ENCODE measurements at regions not wholly inside any gene's neighbourhood (a gene's known extent, or its start where the extent isn't known, plus 50 kb on each side); places are given as distances from the start of the nearest gene placed in this dataset.

DNA sequence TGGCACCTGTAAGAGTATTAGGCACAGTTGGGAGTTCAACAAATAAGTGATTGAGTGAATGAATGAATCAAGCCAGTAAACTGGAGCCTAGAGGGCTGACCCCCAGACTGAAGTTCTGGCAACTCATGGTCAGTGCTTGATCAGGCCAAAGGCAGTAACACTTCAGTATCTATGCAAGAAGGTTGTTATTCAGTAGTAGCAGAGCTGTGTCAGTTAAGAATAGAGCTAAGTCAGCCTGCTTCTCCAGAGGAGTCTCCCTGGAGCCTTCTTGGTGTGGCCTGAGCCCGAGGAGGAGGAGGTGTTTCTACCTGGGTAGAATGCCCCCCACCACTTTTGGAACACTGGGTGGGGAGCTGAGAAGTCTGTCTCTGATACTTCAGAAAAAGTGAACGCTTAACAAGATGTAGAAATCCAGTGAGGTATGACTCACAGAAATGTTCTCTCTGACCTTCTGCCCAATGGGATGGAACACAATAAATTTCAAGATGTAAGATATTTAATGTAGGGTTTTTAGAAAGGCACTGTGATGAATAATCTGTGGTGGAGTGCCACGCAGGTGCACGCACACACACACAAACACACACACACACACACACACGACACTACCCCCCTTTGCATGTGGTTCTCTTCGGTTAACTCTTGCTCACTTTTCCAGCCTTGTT lies 219.9 kb downstream of the HIPK3 start:
- no peak for DNase-seq (ENCODE audit: low read depth in 2 of 3, low spot score in 2 of 3)

DNA sequence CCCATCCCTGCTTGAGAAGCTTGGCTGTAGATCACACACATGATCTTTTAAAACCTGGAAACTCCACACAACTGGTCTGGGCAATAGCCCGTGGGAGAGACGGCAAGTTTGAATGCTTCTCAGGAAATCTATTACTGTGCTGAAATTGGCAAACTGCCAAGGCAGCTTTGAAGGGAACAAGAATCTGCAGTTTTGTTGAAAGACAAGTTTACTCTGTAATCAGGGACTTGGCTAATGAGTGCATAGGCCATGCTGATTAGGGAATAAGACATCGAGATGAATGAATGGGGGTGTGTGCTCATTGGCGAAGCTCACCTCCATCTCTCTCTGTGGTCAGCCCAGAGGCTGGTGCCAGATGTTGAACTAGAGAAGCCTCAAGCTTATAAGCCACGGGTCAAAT lies 218.8 kb downstream of the HIPK3 start:
- peak in 1 of 3 donors; percentile 9 for DNase-seq (ENCODE audit: low read depth in 2 of 3, low spot score in 2 of 3)

DNA sequence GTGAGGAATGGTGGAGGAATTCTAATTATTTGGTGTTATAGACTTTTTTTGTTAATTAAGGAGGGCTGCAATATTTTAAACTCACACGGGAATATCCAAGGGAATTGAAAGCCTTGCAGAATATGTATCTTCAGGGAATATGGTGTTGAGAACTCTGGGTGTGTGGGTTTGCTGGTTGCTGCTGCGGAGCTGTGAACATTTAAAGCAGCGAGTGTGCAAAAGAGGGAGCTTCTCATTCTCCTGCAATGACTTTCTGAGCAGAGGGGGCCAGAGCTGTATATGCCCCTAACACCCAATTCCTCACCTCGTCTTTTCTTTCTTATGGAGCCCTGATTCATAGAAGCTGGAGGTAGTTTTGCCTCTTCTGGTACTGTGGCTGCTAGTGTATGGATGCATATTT lies 217.7 kb downstream of the HIPK3 start:
- no peak for DNase-seq (ENCODE audit: low read depth in 2 of 3, low spot score in 2 of 3)

DNA sequence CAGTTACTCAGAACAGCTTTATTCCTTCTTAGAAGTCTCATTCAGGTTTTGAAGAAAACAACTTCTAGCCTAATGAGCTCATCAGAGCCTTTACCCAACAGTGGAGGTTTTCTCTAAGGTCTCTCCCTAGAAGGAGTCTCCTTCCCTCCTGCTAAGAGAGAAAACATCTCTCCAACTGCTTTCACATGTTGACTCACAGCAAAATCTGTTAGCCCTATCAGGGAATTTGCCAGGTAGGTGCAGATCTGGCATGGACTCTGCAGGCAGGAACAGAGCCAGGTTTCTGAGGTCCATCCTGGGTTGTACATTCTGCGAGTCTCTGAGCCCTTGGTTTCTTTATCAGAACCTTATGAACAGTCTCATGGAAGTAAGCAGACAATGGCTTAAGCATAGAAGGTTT lies 214.4 kb downstream of the HIPK3 start:
- DNase-seq (ENCODE audit: low read depth in 2 of 3, low spot score in 2 of 3), result no peak

DNA sequence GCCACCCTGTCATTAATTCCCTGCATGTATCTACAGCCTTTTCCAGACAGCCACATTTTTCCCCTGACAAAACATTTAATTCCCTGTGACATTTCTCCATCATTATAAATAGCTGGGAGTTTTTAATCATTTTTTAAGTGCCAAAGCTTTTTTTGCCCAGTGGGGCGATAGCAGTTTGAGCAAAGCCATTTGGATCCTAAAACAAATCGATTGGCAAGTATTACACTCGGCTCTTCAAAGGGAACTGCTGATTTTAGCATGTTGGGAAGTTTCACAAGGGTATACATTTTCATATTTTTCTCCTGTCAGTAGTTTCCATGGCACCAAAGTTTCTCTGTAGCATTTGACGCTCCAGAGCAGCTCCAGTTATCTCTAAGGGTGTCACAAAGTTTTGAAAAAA lies 210.8 kb downstream of the HIPK3 start:
- no peak for DNase-seq (ENCODE audit: low read depth in 2 of 3, low spot score in 2 of 3)

DNA sequence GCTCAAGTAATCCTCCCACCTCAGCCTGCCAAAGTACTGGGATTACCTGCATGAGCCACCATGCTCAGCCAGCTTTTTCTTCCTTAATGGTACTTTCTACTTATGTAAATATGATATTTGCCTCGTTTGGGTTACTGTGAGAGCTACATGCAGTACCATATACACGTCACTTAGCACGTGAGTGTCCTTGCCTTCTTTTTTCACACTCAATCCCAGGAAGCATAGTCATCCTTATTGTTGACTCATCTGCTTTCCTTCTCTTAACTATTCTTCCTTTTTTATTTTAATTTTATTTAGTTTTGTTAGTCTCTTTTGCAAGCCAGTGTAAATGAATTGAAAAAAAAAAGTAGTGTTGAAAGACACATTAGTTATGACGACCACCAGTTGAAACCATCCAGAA lies 205.9 kb downstream of the HIPK3 start:
- DNase-seq (ENCODE audit: low read depth in 2 of 3, low spot score in 2 of 3), result no peak

DNA sequence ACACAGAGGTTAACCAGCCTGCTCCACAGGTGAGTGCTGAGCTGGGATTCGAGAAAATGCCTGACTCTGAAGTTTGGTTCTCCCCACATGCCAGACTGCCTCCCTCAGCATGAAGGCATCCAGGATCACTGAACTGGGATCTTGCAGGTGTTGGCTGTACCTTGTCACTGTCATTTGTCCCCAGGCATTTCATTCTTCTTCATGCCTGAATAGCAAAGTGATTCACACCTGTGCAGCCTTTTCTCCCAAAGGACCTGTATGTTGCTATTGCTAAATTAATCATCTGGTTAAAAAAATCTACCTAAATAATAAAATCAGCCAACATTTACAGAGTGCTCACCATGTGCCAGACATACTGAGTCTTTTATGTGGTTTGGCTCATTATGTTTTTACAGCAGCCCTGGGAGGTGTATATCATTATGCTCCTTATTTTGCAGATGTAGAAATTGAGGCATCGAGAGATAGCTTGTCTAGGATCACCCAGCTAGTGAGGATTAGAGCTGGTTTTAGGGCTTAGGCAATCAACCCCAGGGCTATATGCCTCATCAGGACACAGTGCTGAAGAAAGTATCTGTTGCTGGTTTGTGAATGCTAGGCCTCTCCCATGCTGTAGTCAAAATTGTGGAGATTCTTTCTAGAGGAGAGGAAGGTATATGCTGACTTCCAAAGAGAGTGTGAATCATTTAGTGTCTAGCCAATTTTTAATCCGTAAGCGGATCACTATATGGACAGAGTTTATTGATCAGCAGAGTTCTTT lies 204.4 kb downstream of the HIPK3 start:
- no peak for DNase-seq (ENCODE audit: low read depth in 2 of 3, low spot score in 2 of 3)

DNA sequence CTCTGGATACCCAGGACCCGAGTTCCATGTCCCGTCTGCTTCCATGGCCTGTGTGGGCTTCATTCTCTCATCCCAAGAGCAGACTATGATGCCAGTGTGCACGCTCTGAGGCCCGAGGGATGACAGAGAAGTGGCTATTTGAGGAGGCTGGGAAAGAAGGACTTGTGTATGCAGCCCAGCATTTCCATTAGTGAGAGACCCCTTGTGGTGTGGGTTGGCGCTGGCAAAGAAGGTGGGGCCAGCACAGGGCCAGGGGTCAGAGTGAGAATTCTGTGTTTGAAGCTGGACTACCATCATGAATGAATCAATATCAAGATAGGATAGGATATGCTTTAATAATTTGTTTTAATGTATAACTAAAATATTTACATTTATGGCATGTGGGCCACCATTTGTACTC lies 200.8 kb downstream of the HIPK3 start:
- DNase-seq (ENCODE audit: low read depth in 2 of 3, low spot score in 2 of 3), result no peak

DNA sequence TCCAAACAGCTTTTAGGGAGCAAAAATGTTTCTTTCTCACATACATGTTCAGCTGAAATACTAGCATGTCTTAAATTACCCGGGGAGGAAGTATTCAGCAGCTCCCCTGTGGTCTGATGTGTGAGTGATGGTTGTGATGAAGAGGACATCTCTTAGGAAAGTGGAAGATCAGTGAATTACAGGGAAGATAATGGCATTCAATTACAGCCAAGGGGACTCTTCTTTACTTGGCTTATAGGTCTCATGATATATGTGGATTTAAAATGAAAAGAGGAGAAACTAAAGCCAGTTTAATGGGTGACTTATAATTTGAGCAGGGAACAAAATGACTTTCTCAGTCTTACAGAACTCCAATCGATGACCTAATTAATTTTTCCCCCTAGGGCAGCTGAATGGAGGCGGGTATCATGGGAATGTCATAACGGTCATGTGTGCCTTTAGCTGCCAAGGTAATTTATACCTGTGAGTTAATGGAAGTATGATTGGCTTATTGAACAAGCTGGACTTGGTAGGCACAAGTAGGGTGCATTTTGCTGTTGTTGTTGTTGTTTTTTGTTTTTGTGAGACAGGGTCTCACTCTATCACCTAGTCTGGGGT lies 198.8 kb downstream of the HIPK3 start:
- DNase-seq (ENCODE audit: low read depth in 2 of 3, low spot score in 2 of 3), result no peak

DNA sequence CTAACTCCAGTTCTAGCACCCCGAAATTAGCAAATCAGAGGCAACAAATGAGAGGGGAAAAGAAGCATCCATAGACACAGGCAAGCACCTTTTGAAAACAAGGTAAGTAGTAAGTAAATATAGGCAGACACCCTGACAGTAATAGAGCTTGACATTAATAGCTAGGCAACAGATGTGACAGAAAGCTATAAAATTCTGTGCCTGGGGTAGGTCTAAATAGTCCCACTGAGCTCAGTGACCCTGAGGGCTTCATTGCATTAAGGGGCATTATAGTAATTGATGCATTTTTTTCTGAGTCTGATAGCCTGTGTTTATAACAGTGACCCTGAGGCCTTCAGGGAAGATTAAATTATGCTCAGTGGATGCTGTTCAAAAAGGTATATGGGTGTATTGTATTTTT lies 197.1 kb downstream of the HIPK3 start:
- DNase-seq (ENCODE audit: low read depth in 2 of 3, low spot score in 2 of 3), result no peak

DNA sequence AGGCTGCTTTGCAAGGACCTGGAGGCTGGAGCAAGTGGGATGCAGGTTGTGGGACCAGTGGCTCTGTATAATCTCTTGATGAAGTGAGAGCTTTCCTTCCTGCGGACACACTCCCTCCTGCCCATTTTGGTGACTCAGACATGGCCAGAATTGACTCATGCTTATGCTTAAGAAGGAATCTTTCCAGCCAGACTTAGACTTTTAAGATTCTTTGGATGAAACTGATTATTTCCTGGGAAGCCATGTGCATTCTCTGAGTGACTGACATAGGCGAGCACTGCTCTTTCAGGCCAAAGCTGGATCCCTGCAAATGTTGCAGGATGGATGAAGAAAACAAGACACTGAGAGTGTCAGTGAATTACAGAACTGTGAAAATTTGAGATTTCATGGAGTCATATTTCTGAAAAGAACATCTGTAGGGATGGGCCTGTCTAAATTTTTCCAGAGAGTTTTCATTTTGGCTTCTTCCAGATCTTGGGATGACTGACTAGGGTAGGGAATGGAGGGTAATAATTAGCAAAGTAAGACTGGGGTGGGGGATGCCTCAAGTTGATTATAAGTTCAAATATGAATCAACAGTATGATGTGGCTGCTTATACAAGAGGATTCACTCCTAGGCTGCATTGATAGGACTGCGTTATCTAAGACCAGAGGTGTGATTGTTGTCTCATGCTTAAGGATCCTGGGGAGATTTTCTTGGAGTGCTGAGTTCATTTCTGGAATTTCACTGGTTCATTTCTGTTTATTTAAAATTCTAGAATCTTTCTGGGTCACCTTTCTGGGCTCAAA lies 195.8 kb downstream of the HIPK3 start:
- DNase-seq (ENCODE audit: low read depth in 2 of 3, low spot score in 2 of 3), result no peak

DNA sequence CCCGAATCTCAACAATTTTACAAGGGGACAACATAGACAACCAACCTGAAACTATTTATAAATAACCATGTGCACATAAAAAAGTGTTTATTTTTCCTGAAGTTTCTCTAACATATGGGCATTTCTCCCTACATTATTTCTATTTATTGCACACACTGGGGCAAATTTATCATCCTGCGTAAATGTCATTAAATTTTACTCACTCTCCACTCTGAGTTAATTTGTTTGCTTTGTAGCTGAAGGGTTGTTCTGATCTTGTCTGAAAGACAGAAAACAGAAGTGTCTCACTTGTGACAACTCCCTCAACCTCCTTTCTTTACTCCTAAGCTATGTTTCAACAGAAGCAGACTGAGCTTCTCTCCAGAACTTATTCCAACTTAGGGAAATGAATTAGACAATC lies 194.2 kb downstream of the HIPK3 start:
- DNase-seq (ENCODE audit: low read depth in 2 of 3, low spot score in 2 of 3), result no peak

DNA sequence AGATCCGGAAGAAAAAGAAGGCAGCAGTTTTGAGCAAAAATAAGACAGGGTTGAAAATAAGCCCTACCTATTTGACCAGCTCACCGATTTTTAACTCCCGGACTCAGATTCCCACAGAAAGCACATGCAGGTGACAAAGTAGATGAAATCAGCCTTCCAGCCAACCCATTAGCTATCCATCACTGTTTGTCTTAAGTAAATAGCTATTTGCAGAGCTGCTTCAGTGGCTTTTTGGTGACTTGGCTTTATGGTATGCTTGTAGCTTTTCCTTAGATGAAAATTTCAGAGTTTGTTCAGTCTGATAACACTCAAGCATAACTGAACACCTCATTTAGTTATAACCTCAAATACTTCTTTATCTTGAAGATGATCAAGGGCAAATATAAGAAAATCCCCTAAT lies 192.6 kb downstream of the HIPK3 start:
- no peak for DNase-seq (ENCODE audit: low read depth in 2 of 3, low spot score in 2 of 3)

DNA sequence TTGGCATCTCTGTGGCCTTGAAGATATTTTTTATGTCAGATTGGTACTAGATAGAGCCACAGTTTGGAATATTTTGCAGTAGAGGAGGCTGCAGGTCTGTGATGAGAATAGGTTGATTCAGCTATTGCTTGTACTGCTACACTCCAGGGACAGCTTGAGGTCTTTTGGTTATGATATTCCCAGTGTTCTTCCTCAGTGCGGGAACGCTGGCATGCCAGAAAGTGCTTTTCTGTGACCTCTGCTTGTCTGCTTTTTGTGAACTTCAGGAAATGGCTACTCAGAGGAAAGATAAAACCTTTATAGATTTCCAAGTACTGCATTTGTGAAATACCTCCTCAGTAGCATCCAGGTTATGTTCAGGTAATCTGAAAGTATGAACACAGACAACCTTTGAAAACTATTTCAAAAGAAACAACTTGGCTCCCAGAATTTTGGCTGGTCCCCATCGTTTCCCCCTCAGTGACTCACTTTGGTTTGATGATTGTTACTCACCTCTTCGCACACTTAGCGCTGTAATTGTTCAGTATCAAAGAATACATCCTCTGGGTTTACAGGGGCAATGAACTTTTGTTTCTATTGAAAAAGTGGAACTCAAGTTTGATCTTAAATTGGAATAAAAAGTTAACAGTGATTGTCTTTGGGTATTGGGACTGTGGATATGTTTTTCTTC lies 191.4 kb downstream of the HIPK3 start:
- DNase-seq (ENCODE audit: low read depth in 2 of 3, low spot score in 2 of 3), result no peak

DNA sequence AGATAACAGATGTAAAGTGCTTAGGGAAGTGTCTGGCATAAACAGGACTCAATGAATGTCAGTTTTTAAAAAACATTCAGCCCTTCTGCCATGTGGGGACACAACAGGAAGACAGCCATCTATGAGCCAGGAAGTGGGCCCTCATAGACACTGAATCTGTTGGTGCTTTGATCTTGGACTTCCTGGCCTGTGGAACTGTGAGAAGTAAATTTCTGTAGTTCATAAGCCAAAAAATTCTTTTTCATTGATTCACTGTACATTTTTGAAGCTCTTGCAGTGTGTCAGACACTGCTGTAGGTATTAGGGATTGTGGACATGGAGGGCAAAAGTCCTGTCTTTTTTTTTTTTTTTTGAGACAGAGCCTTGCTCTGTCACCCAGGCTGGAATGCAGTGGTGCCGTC lies 188.6 kb downstream of the HIPK3 start:
- no peak for DNase-seq (ENCODE audit: low read depth in 2 of 3, low spot score in 2 of 3)

DNA sequence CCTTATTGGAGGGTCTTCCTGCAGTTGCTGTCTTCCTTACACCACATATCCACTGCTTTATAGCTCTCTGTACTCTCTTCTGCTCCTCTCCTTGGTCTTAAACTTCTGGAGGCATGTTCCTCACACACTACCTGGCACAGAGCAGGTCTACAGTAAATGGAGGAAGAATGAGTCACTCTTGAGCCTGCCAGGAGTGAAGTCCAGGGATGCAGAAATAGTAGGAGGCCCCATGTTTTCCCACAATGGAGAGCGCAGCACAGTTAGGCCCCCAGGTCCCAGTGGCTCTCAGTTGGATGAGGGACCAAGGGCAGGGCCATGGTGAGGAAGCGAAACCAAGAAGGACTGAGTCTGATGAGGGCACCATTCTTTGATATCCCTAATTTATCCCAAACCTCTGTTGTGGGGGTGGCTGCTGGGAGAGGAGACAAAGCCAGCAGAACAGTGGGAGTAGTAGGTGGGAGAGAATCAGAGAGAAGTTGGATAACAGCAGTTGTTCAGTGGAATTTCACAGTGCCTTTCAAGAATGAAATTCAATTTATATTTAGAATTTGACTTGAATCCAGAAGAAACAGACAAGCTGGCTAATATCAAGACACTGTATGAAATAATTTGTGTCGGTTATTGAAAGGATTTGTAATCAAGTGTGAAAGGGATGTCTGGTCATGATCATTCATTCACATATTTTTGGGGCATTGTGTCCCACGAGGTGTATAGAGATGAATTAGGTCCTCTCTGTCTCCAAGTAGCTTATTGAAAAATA lies 187.8 kb downstream of the HIPK3 start:
- DNase-seq (ENCODE audit: low read depth in 2 of 3, low spot score in 2 of 3), result no peak

DNA sequence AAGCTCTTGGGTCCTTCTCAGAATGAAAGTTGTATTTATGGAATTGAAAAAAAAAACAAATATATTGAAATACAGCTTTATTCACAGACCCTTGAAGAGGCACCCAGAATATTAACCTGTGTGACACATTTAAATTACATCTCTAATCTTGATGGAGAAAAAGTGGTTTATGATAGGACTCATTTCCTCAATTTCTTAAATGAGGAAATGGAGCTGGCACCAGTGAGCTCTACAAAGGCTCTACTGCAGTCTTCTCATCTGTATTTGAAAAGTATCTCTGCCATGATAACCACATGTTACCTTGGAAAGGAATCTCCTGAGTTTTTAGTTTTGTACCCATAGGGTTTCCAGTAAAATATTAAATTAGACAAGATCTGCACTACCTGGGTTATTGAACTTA lies 186.5 kb downstream of the HIPK3 start:
- DNase-seq (ENCODE audit: low read depth in 2 of 3, low spot score in 2 of 3), result no peak

DNA sequence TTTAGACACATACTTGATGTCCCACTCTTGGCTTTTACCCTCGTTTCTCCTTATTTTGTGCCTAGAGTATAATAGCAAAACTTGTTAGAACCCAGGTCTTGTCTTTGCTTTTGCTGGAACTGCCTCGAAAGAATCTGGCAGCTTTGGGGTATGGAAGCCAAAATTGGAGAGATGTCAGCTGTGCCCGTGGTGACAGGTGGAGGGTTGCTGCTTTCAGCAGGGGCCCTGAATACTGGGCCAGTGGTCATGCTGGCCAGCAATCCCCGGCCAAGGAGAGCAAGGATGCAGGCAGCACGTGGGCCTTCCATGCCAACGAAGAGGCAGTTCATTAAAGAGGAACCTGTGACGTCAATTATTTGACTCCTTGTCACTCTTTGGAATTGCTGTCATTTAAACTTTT lies 181.1 kb downstream of the HIPK3 start:
- no peak for DNase-seq (ENCODE audit: low read depth in 2 of 3, low spot score in 2 of 3)

DNA sequence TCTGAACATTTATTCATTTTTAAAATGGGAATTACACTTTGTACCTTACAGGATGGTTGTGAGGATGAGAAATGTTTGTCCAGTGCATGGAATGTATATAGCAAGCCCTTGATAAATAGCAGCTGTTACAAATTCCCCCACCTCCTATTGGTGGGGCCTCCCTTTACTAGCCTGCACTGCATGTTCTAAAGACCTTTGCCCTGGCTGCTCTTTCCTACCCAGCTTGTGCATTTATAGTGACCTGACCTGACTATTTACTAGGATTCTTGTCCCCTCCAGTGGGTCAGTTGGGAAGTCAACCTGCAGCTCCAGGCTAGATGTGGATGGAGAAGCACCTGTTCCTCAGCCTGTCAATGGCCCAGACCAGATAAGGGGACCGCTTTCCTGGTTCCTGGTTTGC lies 180.3 kb downstream of the HIPK3 start:
- DNase-seq (ENCODE audit: low read depth in 2 of 3, low spot score in 2 of 3), result no peak

DNA sequence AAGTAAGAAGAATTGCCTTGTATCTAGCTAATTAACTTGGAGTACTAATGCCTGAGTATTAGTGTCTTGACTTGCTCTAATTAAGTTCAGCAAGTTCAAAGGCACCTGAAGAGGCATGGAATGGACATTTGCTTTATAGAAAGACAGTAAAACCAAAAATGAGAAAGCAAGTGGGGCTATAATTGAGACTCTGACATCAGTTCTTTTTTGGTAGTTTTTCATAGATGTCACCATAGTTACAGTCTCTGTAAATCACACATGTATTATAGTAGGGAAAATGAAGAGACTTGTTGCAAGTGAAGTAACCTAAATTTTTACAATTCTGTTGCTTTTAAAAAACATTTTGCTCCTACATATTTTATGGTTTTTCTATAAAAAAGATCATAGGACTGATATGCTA lies 178.0 kb downstream of the HIPK3 start:
- no peak for DNase-seq (ENCODE audit: low read depth in 2 of 3, low spot score in 2 of 3)
